ENCODE measurements at regions not wholly inside any gene's neighbourhood (a gene's known extent, or its start where the extent isn't known, plus 50 kb on each side); places are given as distances from the start of the nearest gene placed in this dataset.

DNA sequence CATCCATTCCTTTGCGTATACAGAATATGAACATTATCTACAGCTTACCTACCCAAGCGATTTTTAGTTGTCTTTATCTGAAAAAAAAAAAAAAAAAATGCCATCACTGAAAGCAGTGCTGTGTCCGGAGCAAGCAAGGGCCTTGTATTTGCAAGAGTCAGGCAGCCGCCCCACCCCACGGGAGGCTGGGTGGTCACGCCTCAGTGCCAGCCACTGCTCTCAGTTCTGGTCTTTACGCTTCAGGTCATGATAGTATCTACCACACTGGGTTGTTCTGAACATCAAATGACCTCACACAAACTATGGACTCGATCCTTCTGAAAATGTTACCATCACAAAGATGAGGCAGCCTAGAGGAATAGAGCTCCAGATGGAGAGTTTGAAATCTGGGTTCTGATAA lies 62.7 kb upstream of the HELT start:
- Histone ChIP-seq H2BK20ac (ENCODE audit: low read length) (no peak overlapping the region), H3K9me3 (ENCODE audit: insufficient read depth in 2 of 2, low read depth in 1 of 2, low read length in 1 of 2) (no peaks in the 10 kb centered on the region), H2AFZ (ENCODE audit: low read length) (no peak overlapping the region), H4K5ac (ENCODE audit: insufficient read length, low read depth, low read length) (no peak overlapping the region), H3K14ac (ENCODE audit: insufficient read length) (no peak overlapping the region), H3K4me2 (ENCODE audit: insufficient read depth in 1 of 2, low read depth in 2 of 2, low read length in 2 of 2) (no peak overlapping the region), H3K4ac (replicated peaks; ENCODE audit: insufficient read length, low read depth, low read length) (no peak overlapping the region), H2BK5ac (ENCODE audit: low read depth, low read length) (no peak overlapping the region), H2BK12ac (ENCODE audit: low read depth, low read length) (no peak overlapping the region), H2AK5ac (ENCODE audit: low read depth, low read length) (no peak overlapping the region), H3K18ac (ENCODE audit: extremely low read depth, low read length) (no peak overlapping the region), H2BK15ac (ENCODE audit: low read length) (no peak overlapping the region), H3K27me3 (replicated peaks in 1 of 4; ENCODE audit: control insufficient read depth in 3 of 4, extremely low read depth in 1 of 4, insufficient read depth in 3 of 4, low read length in 3 of 4) (no peaks in the 10 kb centered on the region), H4K91ac (replicated peaks; ENCODE audit: insufficient read length, low read length) (no peak overlapping the region), H4K8ac (ENCODE audit: extremely low read depth, insufficient read depth, low read length) (no peak overlapping the region), H3K79me1 (ENCODE audit: low read depth, low read length) (no peaks in the 10 kb centered on the region), H3K23ac (ENCODE audit: insufficient read length) (no peak overlapping the region), H3K56ac (replicated peaks; ENCODE audit: insufficient read length, low read depth, low read length) (no peak overlapping the region), H4K20me1 (replicated peaks in 1 of 2; ENCODE audit: control insufficient read depth in 1 of 2, insufficient read depth in 2 of 2, low read length in 2 of 2) (no peaks in the 10 kb centered on the region), H3K9ac (replicated peaks in 1 of 4; ENCODE audit: extremely low read depth in 1 of 4, low read depth in 3 of 4, low read length in 3 of 4) (no peak overlapping the region), H3K79me2 (ENCODE audit: control insufficient read depth in 1 of 2, insufficient read depth in 2 of 2, low read length in 2 of 2) (no peaks in the 10 kb centered on the region), H3K23me2 (ENCODE audit: low read depth, low read length) (no peaks in the 10 kb centered on the region), H3K4me1 (replicated peaks in 1 of 4; ENCODE audit: control insufficient read depth in 3 of 4, insufficient read depth in 4 of 4, low read length in 3 of 4) (no peaks in the 10 kb centered on the region), H2BK120ac (replicated peaks; ENCODE audit: low read depth, low read length) (no peak overlapping the region), H3K4me3 (ENCODE audit: extremely low read depth in 1 of 4, insufficient read depth in 2 of 4, low read depth in 3 of 4, low read length in 4 of 4) (no peak overlapping the region), H3K27ac (ENCODE audit: low read depth, low read length) (no peak overlapping the region), H3K36me3 (ENCODE audit: control insufficient read depth in 2 of 4, insufficient read depth in 4 of 4, low read length in 3 of 4) (no peaks in the 10 kb centered on the region)
- POLR2A ChIA-PET (ENCODE audit: partially characterized antibody) = no interaction called here
- 93% methylated on average over 8 of the region's 8 CpGs; no CpG with 5 or more reads in 1 of the 2 experiments for WGBS, 2 experiments (ENCODE audit: extremely low coverage in 1 of 2, insufficient coverage in 1 of 2, insufficient read length in 1 of 2, insufficient replicate concordance in 2 of 2, low coverage in 1 of 2, low lambda C conversion rate in 2 of 2, missing lambda C conversion rate in 1 of 2)
- CTCF ChIA-PET (ENCODE audit: partially characterized antibody) = interaction anchor here (1.2 kb wide), 1 partner anchor 13 kb away, joined by 3 read pairs; no protein-coding TSS in a partner anchor
- DNase-seq (ENCODE audit: low read depth in 1 of 2, low spot score in 2 of 2) (no peak), FAIRE-seq (no peak)
- TF ChIP-seq CEBPB (IDR thresholded peaks at IDR 0.05; ENCODE audit: low read depth, low read length) (no peak), YY1 (IDR thresholded peaks at IDR 0.05; ENCODE audit: low read depth, low read length) (no peak), CHD2 (IDR thresholded peaks at IDR 0.05; ENCODE audit: low read length) (no peak), KDM1A (IDR thresholded peaks at IDR 0.05; ENCODE audit: borderline replicate concordance, low read length) (no peak), RFX5 (IDR thresholded peaks at IDR 0.05; ENCODE audit: borderline replicate concordance, low read depth, low read length) (no peak), SUZ12 (IDR thresholded peaks at IDR 0.05; ENCODE audit: low read length) (no peak)

Measured in H1 (cell line).